Parathyroid adenoma (tissue), 2 donors: ENCODE measurements at regions not wholly inside any gene's neighbourhood (a gene's known extent, or its start where the extent isn't known, plus 50 kb on each side); places are given as distances from the start of the nearest gene placed in this dataset.
A peak's percentile ranks its signal among the peaks of the same experiment; 100 is the strongest.
"Not testable (repeated sequence)": the region's sequence is repeated elsewhere in the genome, so short reads cannot be mapped to it uniquely, and the experiment has no call there.

Source experiments
- H2AFZ ChIP-seq: fragments of 300-600 bp; sonication (generic); one replicate; pipeline ENCODE4 v1.7.0; 2017; ENCODE audit warnings: antibody characterized with exemption, mild to moderate bottlenecking
- H3K27ac ChIP-seq: fragments of 300-600 bp; sonication (generic); one replicate; pipeline ENCODE4 v1.7.0; 2017
- H3K27me3 ChIP-seq: fragments of 300-600 bp; sonication (generic); one replicate; pipeline ENCODE4 v1.7.0; 2017; ENCODE audit warnings: low read length; ENCODE audit not compliant: control insufficient read depth, insufficient read depth
- H3K36me3 ChIP-seq: fragments of 300-600 bp; sonication (generic); one replicate; pipeline ENCODE4 v1.7.0; 2017; ENCODE audit warnings: low read length; ENCODE audit not compliant: control insufficient read depth, insufficient read depth
- H3K4me1 ChIP-seq: fragments of 300-600 bp; sonication (generic); one replicate; pipeline ENCODE4 v1.7.0; 2017; ENCODE audit warnings: control low read depth
- H3K4me2 ChIP-seq: fragments of 300-600 bp; sonication (generic); one replicate; pipeline ENCODE4 v1.7.0; 2017; ENCODE audit warnings: low read length
- H3K4me3 ChIP-seq: fragments of 300-600 bp; sonication (generic); one replicate; pipeline ENCODE4 v1.7.0; 2017; ENCODE audit warnings: low read depth, low read length
- H3K79me2 ChIP-seq: fragments of 300-600 bp; sonication (generic); one replicate; pipeline ENCODE4 v1.7.0; 2017; ENCODE audit warnings: control low read depth
- H3K9ac ChIP-seq: fragments of 300-600 bp; sonication (generic); one replicate; pipeline ENCODE4 v1.7.0; 2017; ENCODE audit warnings: mild to moderate bottlenecking
- H3K9me3 ChIP-seq: fragments of 300-600 bp; sonication (generic); one replicate; pipeline ENCODE4 v1.7.0; 2017; ENCODE audit warnings: low read length; ENCODE audit not compliant: control insufficient read depth
- TF ChIP-seq, protein P1 (sequence below): fragments of 300-600 bp; sonication (generic); IDR thresholded peaks from one replicate; pipeline ENCODE4 v1.7.0; 2017; ENCODE audit warnings: antibody characterized with exemption, mild to moderate bottlenecking
- donor health status: primary hyperparathyroidism.

DNA sequence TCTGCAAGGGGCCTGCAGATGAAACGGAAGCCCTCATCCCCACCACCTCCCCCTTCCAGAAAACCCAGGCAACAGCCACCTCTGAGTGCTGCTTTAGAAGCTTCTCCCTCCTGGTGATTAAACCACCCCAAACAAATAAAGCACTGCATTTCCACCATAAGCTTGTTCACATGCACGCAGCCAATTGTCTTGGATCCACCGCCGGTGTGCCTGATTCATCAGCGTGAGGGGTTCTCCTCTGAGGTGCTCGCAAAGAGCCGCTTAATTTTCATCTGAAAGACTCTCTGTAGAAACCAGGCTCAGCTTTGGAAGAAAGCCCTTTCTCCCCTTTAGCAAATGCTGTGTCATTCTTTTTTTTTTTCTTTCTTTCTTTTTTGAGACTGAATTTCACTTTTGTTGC lies 155.2 kb upstream of the EEF2KMT start:
- TF ChIP-seq, protein P1, sequence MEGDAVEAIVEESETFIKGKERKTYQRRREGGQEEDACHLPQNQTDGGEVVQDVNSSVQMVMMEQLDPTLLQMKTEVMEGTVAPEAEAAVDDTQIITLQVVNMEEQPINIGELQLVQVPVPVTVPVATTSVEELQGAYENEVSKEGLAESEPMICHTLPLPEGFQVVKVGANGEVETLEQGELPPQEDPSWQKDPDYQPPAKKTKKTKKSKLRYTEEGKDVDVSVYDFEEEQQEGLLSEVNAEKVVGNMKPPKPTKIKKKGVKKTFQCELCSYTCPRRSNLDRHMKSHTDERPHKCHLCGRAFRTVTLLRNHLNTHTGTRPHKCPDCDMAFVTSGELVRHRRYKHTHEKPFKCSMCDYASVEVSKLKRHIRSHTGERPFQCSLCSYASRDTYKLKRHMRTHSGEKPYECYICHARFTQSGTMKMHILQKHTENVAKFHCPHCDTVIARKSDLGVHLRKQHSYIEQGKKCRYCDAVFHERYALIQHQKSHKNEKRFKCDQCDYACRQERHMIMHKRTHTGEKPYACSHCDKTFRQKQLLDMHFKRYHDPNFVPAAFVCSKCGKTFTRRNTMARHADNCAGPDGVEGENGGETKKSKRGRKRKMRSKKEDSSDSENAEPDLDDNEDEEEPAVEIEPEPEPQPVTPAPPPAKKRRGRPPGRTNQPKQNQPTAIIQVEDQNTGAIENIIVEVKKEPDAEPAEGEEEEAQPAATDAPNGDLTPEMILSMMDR = no peak
- H3K4me3 ChIP-seq = no peak overlapping the region
- no peaks in the 10 kb centered on the region for H3K27me3 ChIP-seq
- H3K4me1 ChIP-seq = no peaks in the 10 kb centered on the region
- H3K4me2 ChIP-seq = no peak overlapping the region
- H3K79me2 ChIP-seq = no peaks in the 10 kb centered on the region
- no peak overlapping the region for H2AFZ ChIP-seq
- no peaks in the 10 kb centered on the region for H3K9me3 ChIP-seq
- H3K9ac ChIP-seq = no peak overlapping the region
- no peak overlapping the region for H3K27ac ChIP-seq
- no peaks in the 10 kb centered on the region for H3K36me3 ChIP-seq

DNA sequence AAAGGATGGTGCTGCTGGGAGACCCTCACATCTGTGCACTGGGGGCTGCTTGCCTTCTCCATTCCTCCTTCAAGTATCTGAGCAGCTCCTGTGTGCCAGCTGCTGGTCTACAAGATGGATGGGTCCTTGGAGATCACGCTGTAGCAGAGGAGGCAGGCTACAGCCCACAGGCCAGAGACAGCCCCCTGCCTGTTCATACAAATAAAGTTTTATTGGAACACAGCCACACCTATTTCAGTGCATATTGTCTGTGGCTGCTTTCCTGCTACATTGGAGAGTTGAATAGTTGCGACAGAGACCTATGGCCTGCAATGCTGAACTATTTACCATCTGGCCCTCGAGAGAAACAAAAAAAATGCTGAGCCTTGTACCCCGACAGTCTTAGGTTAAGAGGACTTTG lies 149.8 kb upstream of the EEF2KMT start:
- H3K27me3 ChIP-seq, H3K27ac ChIP-seq, H3K79me2 ChIP-seq, H3K4me3 ChIP-seq, H3K4me1 ChIP-seq, H3K9ac ChIP-seq, H2AFZ ChIP-seq, H3K4me2 ChIP-seq, H3K36me3 ChIP-seq, H3K9me3 ChIP-seq: not testable (repeated sequence)

DNA sequence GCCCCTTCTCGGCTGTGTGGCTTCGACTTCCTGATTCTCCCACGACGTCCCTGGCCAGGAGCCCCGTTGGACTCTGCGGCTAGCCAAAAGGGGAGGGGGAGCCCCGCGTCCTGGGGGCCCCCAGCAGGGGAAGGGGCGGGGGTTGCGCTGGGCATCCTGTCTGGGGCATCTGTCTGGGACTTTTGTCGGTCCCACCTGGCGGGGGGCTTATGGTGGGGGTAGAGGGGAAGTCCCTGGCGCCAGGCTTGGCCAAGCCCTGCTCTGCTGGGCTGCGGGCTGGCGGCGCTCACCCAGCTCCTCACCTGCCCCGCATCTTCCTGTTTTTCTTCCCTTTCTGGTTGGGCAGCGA lies 142.7 kb upstream of the EEF2KMT start:
- H3K36me3 ChIP-seq, H3K4me3 ChIP-seq, H2AFZ ChIP-seq, H3K4me1 ChIP-seq, H3K27ac ChIP-seq, H3K79me2 ChIP-seq, H3K9ac ChIP-seq, H3K4me2 ChIP-seq, H3K9me3 ChIP-seq, H3K27me3 ChIP-seq: not testable (repeated sequence)

DNA sequence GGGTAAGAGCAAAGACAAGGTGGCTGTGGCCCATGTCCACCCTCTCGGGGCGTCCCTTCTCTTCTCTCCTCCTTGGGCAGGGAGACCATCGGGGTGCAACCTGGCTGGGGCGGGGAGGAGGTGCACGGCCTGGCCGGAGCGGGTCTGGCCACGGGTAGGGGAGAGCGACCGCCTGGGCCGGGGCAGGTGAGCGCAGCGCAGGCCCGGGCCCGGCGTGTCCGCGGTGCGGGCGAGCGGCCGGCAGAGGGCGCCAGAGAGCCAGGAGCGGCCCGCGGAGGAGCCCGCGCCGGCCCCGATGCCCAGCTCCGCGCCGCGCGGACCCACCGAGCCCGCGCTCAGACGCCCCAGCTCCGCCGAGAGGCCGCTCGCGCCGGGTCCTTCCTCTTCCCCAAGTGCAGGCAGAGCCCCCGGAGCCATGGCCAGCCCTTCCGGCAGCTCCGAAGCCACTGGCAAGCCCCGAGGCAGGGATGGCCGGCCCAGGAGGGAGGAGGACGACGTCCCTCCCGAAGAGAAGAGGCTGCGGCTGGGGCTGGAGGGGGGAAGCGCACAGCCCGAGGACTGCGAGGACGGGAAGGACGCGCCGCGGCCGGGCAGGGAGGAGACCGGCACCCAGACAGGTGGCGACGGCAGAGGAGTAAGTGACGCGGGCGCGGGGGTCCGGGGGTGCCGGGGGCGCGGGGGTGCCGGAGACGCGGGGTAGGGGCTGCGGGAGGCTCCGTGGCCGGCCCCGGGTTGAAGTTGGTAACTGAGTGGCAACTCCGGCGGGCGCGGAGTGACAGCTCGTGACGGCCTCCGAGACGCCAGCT lies 142.1 kb upstream of the EEF2KMT start:
- H3K27ac ChIP-seq, H3K4me3 ChIP-seq, H3K27me3 ChIP-seq, H3K9ac ChIP-seq, H3K36me3 ChIP-seq, H3K4me1 ChIP-seq, H3K9me3 ChIP-seq, H3K4me2 ChIP-seq, H3K79me2 ChIP-seq: not testable (repeated sequence)
- TF ChIP-seq, protein P1 = peak; percentile 31
- H2AFZ ChIP-seq = peak overlapping the region; percentile 34

DNA sequence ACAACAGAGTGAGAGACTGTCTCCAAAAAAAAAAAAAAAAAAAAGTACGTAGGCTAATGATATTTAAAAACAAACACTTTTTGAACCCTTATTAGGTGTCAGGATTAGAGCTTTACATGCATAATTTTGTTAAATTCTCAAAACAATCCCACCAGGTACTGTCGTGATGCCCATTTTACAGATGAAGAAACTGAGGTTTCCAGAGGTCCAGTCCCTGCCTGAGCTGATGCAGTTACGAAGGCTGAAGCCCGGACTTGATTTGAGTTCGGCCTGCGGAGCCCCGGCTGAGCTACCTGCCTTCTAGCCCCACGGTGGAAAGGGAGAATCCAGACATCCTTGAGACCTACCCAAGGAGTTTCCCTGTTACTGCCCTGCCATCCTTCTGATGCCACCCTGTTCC lies 137.5 kb upstream of the EEF2KMT start:
- Histone ChIP-seq H3K4me3 (no peak overlapping the region), H2AFZ (no peak overlapping the region), H3K9ac (no peak overlapping the region), H3K4me2 (no peak overlapping the region), H3K4me1 (no peaks in the 10 kb centered on the region), H3K36me3 (no peaks in the 10 kb centered on the region), H3K27ac (no peak overlapping the region), H3K9me3 (no peaks in the 10 kb centered on the region), H3K79me2 (no peaks in the 10 kb centered on the region), H3K27me3 (no peaks in the 10 kb centered on the region)
- TF ChIP-seq, protein P1 = no peak
